ENCODE measurements at regions not wholly inside any gene's neighbourhood (a gene's known extent, or its start where the extent isn't known, plus 50 kb on each side); places are given as distances from the start of the nearest gene placed in this dataset.
"Not testable (repeated sequence)": the region's sequence is repeated elsewhere in the genome, so short reads cannot be mapped to it uniquely, and the experiment has no call there.

- ATAC-seq (replicated peaks) (no peak), DNase-seq (no peak)
- Mint-ChIP-seq H3K4me3 (no peak overlapping the region), H3K27ac (no peak overlapping the region), H3K9me3 (peaks cover 8 to 15% of the 10 kb centered on the region in 2 donors), H3K36me3 (no peaks in the 10 kb centered on the region), H3K27me3 (no peaks in the 10 kb centered on the region), H3K4me1 (no peaks in the 10 kb centered on the region)
Observed at GRCh38 chr18:37853706-37854105, 288.1 kb upstream of the CELF4 start.

GRCh38 chr18:37852464-37852863, 286.9 kb upstream of the CELF4 start:
- Mint-ChIP-seq H3K27me3 (no peaks in the 10 kb centered on the region), H3K4me1 (no peaks in the 10 kb centered on the region), H3K27ac (no peak overlapping the region), H3K9me3 (peaks cover 8 to 12% of the 10 kb centered on the region in 2 donors), H3K4me3 (no peak overlapping the region), H3K36me3 (no peaks in the 10 kb centered on the region)
- DNase-seq, result no peak
- no peak for ATAC-seq (replicated peaks)

DNA sequence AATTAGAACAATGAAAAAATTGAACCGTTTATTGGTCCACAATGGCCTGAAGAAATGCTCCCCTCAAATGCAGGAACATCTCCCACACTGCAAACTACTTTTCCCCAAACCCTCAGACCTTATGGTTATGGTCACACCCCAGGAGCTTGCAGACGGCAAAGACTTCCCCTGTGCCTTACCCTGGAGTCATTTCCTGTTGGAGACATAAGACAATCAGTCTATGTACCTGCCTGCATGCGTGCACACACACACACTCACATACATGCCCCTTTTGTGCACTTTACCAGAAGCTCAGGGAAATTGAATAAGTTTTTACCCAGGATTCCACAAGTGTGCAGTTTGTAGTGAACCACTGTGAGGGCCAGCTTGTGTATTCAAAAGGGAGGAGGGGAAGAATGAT, 281.9 kb upstream of the CELF4 start:
- no peak for ATAC-seq (replicated peaks)
- no peaks in the 10 kb centered on the region for H3K36me3 Mint-ChIP-seq
- H3K27ac Mint-ChIP-seq, result no peak overlapping the region
- H3K4me3 Mint-ChIP-seq, result no peak overlapping the region
- H3K27me3 Mint-ChIP-seq, result no peaks in the 10 kb centered on the region
- H3K9me3 Mint-ChIP-seq, result peaks cover 0 to 2% of the 10 kb centered on the region in 2 donors
- no peaks in the 10 kb centered on the region for H3K4me1 Mint-ChIP-seq
- DNase-seq, result no peak

DNA sequence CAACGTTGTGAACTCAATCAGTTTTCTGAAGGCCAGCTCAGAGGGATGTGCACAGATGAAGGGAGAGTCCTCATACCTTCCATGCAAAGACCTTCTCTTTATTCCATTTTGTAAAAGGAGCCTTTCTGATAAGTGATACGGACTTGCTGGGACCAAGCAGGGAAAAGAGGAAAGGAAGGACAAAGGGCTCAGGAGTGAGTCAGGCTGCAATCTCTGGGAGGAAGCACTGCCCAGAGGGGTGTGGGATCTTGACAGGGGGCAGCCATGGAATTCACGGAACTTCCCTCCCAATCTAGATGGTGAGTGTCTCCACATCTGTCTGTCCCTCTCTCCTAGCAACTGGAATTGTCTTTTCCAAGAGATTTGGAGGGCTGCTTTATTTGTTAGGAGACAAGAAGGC, 281.4 kb upstream of the CELF4 start:
- Mint-ChIP-seq H3K27me3 (no peaks in the 10 kb centered on the region), H3K36me3 (no peaks in the 10 kb centered on the region), H3K4me1 (no peaks in the 10 kb centered on the region), H3K27ac (no peak overlapping the region), H3K4me3 (no peak overlapping the region), H3K9me3 (peaks cover 0 to 2% of the 10 kb centered on the region in 2 donors)
- DNase-seq (no peak), ATAC-seq (replicated peaks) (no peak)

- Mint-ChIP-seq H3K4me3 (no peak overlapping the region), H3K9me3 (no peaks in the 10 kb centered on the region), H3K27ac (no peak overlapping the region), H3K4me1 (no peaks in the 10 kb centered on the region), H3K36me3 (no peaks in the 10 kb centered on the region), H3K27me3 (no peaks in the 10 kb centered on the region)
- no peak for DNase-seq
- no peak for ATAC-seq (replicated peaks)
Observed at GRCh38 chr18:37845498-37845897, 279.9 kb upstream of the CELF4 start.

DNA sequence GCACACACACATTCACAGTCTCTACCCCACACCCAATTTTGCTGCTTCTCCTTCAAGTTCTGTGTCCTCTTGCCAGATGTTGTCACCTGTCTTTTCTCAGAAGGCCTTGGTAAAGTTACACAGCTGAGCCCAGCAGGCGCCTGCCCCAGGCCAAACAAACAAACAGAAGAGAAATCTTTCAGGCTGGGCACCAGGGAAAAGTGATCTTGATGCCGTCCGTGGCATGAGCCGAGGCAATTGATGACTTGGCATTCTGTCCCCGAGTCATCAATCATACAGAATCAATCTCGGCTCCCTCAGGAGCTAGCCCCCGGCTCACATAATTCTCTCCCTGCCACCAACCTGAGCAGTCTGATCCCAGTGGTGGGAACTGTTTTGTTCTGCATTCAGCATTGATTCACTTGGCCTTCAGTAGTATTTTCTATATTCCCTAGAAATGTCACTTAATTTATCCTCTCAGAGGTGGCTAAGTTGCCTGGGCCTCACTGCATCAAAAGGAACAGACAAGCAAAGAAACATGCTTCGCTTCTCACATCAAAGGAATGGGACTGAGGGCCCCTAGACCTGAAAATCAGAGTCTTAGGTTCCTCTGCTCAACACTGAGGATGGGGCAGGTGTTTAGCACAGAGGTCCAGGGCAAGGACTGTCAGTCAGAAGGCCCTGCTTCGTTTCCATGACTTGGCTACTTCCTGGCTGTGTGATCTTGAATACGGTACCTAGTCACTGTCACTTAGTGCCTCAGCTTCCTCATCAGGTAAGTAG, 278.8 kb upstream of the CELF4 start:
- DNase-seq (no peak), ATAC-seq (replicated peaks) (no peak)
- Mint-ChIP-seq H3K4me1 (no peaks in the 10 kb centered on the region), H3K36me3 (no peaks in the 10 kb centered on the region), H3K27ac (no peak overlapping the region), H3K9me3 (no peaks in the 10 kb centered on the region), H3K4me3 (no peak overlapping the region), H3K27me3 (no peaks in the 10 kb centered on the region)

DNA sequence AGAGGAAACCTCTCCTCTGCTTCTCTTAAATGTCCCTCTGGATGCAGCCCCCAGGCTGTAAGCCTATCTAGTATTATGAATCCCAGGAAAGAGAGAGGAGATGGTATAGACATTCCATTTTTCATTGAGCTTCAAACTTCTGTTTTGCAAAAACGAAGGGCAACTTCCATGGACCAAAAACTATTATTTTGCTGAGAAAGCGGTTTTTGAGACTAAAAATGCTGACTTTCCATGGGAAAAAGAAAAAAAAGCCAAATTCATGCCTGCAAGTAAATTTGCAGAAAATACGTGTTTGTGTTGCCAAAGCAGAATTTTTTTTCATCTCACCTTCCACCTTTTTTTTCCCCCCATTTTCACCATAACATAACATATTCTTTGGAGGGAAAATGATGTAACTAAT, 272.5 kb upstream of the CELF4 start:
- no peak for ATAC-seq (replicated peaks)
- no peaks in the 10 kb centered on the region for H3K4me1 Mint-ChIP-seq
- no peaks in the 10 kb centered on the region for H3K36me3 Mint-ChIP-seq
- no peaks in the 10 kb centered on the region for H3K27me3 Mint-ChIP-seq
- peaks cover 0 to 5% of the 10 kb centered on the region in 2 donors for H3K9me3 Mint-ChIP-seq
- no peak overlapping the region for H3K27ac Mint-ChIP-seq
- DNase-seq, result no peak
- H3K4me3 Mint-ChIP-seq, result no peak overlapping the region

- no peak for ATAC-seq (replicated peaks)
- Mint-ChIP-seq H3K36me3 (no peaks in the 10 kb centered on the region), H3K4me3 (no peak overlapping the region), H3K4me1 (no peaks in the 10 kb centered on the region), H3K27me3 (no peaks in the 10 kb centered on the region), H3K9me3 (peaks cover 2 to 7% of the 10 kb centered on the region in 2 donors), H3K27ac (no peak overlapping the region)
- DNase-seq, result no peak
Observed at GRCh38 chr18:37836071-37836970, 270.7 kb upstream of the CELF4 start.

- H3K4me1 Mint-ChIP-seq; H3K27ac Mint-ChIP-seq; H3K36me3 Mint-ChIP-seq; H3K4me3 Mint-ChIP-seq; H3K27me3 Mint-ChIP-seq; ATAC-seq (replicated peaks); DNase-seq: not testable (repeated sequence)
- peaks cover 5 to 11% of the 10 kb centered on the region in 2 donors for H3K9me3 Mint-ChIP-seq
Observed at GRCh38 chr18:37832010-37832695, 266.6 kb upstream of the CELF4 start.

DNA sequence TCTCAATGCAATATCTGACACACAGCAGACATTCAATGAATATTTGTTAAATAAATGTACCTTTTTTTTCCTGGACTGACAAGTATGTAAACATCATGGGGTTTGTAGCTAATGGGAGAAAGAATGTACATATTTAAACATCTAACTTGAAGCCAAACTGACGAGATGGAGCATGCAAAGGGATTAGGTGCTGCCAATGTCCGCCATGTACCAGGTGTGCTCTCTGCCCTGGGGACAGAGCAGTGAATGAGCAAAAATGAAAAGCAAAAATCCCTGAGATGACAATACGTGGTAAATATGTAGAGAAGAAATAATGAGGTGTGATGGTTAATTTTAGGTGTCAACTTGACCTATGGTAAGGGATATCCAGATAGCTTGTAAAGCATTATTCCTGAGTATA, 247.4 kb upstream of the CELF4 start:
- no peak for DNase-seq
- no peak overlapping the region for H3K27ac Mint-ChIP-seq
- H3K27me3 Mint-ChIP-seq, result no peaks in the 10 kb centered on the region
- H3K4me3 Mint-ChIP-seq, result no peak overlapping the region
- H3K36me3 Mint-ChIP-seq, result no peaks in the 10 kb centered on the region
- no peak for ATAC-seq (replicated peaks)
- peaks cover 5 to 8% of the 10 kb centered on the region in 2 donors for H3K9me3 Mint-ChIP-seq
- H3K4me1 Mint-ChIP-seq, result no peaks in the 10 kb centered on the region

DNA sequence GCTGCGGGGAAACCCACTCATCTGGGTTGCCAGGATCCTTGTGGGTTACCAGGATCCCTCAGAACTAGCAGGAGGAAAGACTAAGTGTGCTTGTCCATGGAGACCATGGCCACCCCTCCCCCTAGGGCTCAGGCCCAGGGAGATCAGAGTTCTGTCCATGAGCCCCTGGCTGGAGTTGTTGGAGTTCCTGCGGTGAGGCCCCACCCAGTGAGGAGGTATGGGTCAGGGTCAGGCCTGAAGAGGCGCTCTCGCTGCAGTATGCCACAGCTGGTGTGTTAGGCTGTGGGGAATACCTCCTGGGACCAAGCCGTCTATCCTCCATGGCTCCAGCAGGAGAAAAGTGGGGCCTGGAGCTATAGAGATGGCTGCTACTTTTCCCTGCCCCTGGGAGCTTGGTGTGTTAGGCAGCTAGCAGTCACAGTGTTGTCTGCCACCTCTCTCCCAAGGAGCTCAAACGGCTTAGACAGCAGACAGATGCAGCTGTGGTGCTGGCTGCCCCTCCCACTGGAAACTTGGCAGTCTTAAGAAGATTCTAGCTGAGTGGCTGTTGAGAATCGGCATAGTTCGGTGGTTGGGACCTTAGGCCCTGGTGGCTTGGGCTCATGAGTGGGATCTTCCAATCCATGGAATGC, 240.3 kb upstream of the CELF4 start:
- DNase-seq, result no peak
- H3K4me1 Mint-ChIP-seq, result no peaks in the 10 kb centered on the region
- H3K27ac Mint-ChIP-seq, result no peak overlapping the region
- no peak overlapping the region for H3K4me3 Mint-ChIP-seq
- peaks cover 16 to 22% of the 10 kb centered on the region in 2 donors for H3K9me3 Mint-ChIP-seq
- no peaks in the 10 kb centered on the region for H3K27me3 Mint-ChIP-seq
- H3K36me3 Mint-ChIP-seq, result no peaks in the 10 kb centered on the region
- ATAC-seq (replicated peaks), result no peak

DNA sequence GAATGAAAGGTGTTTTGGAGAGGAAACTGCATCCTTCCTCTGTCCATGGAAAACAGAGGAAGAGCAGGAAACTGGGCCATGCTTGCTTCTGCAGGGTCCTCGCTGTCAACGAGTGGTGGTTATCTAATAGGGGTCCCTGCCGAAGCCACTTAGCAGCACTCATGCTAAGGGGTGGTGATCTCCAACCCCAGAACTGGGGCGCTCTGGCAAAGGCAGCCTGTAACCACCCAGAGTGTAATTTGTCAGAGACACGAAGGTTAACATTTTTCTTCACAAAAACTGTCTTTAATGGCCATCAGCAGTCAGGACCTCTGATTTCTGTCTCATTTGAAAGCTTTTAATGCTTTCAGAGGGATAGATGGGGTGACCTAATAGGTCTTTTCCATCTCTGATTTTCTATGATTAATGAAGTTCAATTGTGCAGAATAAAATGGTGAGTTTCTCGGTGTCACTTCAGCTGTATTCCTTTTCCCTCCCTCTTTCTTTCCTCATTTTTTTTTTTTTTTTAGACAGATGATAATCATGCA, 231.3 kb upstream of the CELF4 start:
- H3K4me1 Mint-ChIP-seq, result no peaks in the 10 kb centered on the region
- ATAC-seq (replicated peaks) (no peak), DNase-seq (no peak)
- no peak overlapping the region for H3K4me3 Mint-ChIP-seq
- H3K27me3 Mint-ChIP-seq, result no peaks in the 10 kb centered on the region
- H3K27ac Mint-ChIP-seq, result no peak overlapping the region
- no peaks in the 10 kb centered on the region for H3K36me3 Mint-ChIP-seq
- peaks cover 0 to 5% of the 10 kb centered on the region in 2 donors for H3K9me3 Mint-ChIP-seq

GRCh38 chr18:37787452-37787851, 221.9 kb upstream of the CELF4 start:
- Mint-ChIP-seq H3K9me3 (peaks cover 0 to 8% of the 10 kb centered on the region in 2 donors), H3K27ac (no peak overlapping the region), H3K4me3 (no peak overlapping the region), H3K4me1 (no peaks in the 10 kb centered on the region), H3K36me3 (no peaks in the 10 kb centered on the region), H3K27me3 (no peaks in the 10 kb centered on the region)
- no peak for DNase-seq
- ATAC-seq (replicated peaks), result no peak

DNA sequence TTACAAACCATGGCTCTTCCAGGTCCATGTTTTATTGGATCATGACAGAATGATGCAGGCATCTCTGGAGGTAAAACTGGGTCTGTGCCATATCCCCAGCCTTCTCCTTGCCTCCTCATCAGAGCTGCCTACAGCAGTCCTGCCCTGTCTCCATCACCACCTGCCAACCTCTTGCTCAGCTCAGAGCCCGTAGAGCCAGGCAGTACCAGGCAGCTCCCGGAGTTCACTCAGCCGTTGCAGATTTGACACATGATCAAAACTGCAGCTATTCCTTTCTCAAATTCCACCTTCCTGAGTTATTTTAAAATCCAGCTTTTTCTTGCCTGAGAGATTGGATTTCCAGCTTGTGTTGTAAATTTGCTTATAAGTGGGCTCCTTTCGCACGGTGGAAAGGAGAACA, 218.2 kb upstream of the CELF4 start:
- no peaks in the 10 kb centered on the region for H3K36me3 Mint-ChIP-seq
- H3K9me3 Mint-ChIP-seq, result peaks cover 0 to 6% of the 10 kb centered on the region in 2 donors
- H3K4me3 Mint-ChIP-seq, result no peak overlapping the region
- ATAC-seq (replicated peaks) (peak in 1 of 2 donors; percentile 16), DNase-seq (no peak)
- H3K4me1 Mint-ChIP-seq, result no peaks in the 10 kb centered on the region
- no peaks in the 10 kb centered on the region for H3K27me3 Mint-ChIP-seq
- H3K27ac Mint-ChIP-seq, result no peak overlapping the region
